HG03571 (cell line): ENCODE measurements at regions not wholly inside any gene's neighbourhood (a gene's known extent, or its start where the extent isn't known, plus 50 kb on each side); places are given as distances from the start of the nearest gene placed in this dataset.

ENCODE experiments used
- ATAC-seq: cut with Tn5 transposase; IDR thresholded peaks from one replicate; pipeline ENCODE4 v1.9.1; 2021; ENCODE audit not compliant: unreplicated experiment

DNA sequence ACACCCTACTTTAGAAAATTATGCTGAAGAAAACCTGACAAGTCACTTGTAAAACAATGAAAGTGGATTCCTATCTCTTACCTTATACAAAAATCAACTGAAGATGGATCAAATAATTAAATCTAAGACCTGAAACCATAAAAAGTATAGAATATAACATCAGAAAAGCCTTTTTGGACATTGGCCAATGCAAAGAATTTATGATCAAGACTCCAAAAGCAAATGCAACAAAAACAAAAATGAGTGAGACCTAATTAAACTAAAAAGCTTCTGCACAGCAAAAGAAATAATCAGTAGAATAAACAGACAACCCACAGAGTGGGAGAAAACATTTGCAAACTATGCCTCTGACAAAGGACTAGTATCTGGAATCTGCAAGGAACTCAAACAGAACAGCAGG is 303.0 kb upstream of the CDH9 start:
- no peak for ATAC-seq

DNA sequence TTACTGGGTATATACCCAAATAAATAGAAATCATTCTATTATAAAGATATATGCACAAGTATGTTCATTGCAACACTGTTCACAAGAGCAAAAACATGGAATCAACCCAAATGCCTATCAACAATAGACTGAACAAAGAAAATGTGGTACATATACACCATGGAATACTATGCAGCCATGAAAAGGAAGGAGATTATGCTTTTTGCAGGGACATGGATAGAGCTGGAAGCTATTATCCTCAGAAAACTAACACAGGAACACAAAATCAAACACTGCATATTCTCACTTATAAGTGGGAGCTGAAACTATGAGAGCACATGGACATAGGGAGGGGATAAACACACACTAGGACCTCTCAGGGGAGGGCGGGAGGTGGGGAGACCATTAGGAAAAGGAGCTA is 298.4 kb upstream of the CDH9 start:
- no peak for ATAC-seq

DNA sequence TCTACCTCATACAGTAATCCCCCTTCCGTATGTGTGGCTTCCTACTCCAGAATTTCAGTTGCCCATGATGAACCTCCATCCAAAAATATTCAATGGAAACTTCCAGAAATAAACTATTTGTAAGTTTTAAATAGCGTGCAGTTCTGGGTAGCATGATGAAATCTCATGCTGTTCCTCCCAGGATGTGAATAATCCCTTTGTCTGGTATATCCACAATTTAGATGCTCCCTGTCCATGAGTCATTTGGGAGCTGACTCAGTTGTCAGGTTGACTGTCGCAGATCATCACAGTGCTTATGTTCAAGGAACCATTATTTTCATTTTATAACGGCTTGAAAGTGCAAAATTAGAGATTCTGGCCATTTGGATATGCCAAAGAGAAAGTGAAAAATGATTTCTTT is 290.1 kb upstream of the CDH9 start:
- ATAC-seq: no peak

DNA sequence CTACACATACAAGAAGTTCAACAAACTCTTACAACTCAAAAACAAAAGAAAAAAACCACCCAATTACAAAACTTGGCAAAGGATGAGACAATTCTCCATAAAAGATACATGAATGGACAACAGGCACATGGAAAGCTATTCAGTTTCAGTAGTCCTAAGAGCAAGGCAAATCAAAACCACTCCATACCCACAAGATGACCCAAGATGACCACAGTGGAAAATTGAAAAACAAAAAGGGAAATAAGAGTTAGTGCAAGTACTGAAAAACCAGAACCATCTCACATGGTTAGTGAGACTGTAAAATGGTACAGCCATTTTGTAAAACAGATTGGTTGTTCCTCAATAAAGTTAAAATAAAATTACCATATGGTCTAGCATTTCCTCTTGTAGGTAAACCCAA is 287.1 kb upstream of the CDH9 start:
- ATAC-seq: no peak

DNA sequence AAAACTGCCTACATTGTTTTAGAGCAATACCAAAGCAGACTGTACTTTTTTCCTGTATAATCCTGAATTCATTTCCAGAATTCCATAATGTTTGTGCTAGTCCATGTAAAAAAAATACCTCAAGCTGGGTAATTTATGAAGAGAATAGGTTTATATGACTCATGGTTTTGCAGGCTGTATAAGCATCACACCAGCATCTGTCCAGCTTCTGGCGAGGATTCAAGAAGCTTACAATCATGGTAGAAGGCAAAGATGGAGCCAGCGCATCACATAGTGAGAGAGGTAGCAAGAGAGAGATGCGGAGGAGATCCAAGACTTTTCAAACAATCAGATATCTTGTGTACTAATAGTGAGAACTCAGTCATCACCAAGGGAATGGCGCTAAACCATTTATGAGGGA is 280.3 kb upstream of the CDH9 start:
- no peak for ATAC-seq

DNA sequence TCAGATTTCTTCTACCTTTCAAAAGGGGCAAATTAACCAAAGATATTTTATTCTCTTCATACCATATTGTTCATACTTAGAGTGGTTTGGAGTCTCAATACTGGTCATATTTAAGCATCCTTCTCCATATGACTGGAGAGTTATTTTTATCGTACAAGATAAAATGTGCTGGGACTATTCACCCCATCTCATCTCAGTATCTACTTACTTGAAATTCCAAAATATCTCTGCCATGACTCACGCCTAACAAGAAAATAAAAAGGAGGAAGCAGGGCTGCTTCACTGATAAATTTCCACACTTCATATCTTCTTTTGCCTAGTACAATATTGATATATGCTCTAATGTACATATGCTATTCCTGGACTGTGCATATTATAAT is 277.9 kb upstream of the CDH9 start:
- ATAC-seq: no peak

DNA sequence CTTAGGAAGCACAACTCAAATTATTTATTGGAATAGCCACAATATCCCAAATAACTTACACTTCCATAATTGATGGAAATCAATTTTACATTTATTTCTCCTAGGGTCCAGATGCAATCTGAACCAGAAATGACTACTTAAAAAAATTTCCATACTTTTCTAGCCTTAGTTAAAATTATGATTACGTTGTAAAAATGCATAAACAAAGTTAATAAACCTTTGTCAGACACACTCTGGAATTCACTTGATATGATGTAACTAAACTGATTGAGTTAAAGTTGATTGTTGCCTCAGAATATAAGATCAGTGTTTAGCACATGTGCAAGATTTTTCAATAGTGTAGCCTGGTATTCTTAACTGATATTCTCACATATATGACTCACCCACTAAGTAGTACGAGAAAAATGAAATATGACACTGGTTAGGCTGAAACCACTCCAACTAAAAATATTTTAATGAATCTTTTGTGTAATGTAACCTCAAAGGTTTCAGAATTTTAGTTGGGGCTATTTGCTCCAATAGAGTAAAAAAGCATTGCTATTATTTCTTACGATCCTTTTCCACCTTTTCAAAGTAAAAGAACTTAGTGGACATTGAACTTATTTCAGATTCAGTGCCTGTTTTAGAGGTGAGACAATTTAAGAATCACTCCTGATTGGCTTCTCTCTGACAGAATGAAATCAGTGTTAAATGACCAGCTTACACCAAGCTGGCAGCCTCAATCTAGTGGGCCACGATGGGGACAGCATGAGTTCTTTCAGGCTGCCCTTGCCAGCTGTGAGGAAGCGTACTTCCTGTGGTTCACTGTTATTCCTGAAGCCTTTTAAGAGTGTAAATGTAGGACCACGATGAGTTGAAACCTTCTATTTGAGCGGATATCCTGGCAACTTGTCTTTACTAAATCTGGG is 277.2 kb upstream of the CDH9 start:
- ATAC-seq: no peak

DNA sequence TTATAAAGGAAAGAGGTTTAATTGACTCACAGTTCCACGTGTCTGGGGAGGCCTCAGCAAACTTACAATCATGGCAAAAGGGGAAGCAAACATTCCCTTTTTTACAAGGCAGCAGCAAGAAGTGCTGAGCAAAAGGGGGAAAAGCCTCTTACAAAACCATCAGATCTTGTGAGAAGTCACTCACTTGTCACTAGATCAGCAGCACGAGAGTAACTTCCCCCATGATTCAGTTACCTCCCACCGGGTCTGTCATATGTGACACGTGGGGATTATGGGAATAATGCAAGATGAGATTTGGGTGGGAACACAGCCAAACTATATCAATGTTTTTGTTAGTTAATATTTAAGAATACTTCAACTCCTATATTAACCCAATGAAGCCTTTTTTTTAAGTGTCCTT is 275.2 kb upstream of the CDH9 start:
- ATAC-seq: no peak

DNA sequence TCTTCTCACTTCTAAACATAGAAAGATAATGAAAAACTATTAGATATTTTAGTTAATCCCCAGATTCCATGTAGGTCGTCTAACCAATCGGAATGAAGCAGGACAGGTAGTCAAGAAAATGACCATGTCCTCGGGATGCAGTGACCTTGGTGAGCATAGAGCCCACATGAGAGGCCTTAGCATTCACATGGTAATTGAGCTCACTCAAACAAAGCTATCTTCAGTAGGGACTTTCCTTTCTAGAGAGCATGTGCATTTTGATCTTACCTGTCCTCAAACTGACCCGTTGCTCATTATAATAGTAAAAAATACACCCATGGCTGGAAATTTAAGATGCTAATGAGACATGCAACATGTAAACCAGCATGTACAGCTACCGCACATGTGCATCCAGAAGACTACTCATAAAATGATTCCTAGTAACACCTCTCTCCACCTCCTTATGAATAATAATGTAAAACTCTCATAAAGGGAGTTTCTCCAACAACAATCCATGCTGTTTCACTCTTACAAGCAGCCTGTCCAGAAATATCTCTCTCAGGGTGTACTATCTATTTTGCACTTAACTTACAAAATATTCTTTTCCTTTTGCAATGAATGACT is 274.0 kb upstream of the CDH9 start:
- no peak for ATAC-seq

DNA sequence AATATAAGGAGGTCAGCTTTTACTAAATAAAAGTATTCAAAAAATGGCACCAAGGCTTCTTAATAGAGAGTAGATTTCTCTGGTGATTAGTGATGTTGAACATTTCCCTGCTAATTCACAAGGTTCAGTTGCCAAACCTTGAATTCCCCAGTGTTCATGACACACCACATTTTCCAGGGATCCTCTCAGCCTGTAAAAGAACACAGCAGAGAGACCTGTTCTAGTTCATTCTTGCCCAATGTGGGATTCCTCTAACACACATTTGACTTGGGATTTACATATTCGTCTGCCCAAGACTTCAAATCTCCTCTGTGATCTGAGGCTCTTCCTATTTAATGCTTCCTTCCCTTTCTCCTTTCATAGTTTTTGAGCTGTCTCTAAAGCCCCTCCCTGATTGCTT is 273.2 kb upstream of the CDH9 start:
- ATAC-seq: no peak

DNA sequence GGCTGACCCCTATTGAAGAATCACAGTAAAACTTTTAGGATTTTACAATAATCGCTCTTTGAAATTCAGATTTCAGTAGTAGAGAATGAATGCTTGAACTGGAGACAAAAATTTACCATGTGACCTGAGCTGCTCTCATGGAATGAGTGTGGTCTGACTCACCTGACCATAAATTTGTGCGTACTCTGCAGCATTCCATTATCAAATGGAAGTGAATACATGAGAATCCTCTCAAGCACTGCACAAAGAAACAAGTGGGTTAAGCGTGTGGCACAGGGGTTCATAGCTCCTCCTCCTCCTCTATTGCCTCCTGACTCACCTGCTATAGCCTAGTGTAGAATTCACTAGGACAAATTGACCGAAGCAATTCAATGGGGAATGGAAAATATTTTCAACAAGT is 269.8 kb upstream of the CDH9 start:
- no peak for ATAC-seq

DNA sequence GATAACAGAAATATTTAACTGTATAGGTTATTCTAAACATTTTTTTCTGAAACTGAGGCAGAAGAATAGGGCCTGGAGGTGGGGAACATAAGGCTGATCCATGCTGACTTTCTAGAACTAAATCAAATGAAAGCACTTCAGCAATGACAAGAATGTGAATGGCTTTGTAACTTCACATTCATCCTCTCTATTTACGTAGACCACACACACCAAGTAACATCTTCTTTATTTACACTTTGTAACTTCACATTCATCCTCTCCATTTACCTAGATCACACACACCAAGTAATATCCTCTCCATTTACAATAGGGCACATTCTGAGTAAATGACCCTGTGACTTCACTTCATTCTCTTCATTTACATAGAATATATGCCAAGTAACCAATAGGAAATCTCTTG is 251.8 kb upstream of the CDH9 start:
- ATAC-seq: no peak

DNA sequence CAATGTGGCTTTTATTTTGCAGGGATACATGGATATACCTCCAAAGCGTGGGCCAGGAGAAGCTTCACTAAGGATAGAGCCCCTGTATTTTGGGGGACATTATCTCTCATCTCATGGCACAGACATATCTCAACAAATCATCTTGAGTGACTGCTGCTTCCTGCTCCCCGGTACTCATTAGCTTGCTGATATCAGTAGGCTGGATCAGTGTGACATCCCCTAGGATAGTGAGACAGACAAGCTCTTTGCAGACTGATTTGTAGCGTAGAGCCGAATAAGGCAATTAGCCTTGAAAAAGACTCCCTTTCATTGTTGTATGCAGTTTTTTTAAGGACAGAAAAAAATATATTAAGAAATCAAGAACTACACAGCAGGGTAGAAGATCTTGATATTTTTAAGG is 237.7 kb upstream of the CDH9 start:
- no peak for ATAC-seq

DNA sequence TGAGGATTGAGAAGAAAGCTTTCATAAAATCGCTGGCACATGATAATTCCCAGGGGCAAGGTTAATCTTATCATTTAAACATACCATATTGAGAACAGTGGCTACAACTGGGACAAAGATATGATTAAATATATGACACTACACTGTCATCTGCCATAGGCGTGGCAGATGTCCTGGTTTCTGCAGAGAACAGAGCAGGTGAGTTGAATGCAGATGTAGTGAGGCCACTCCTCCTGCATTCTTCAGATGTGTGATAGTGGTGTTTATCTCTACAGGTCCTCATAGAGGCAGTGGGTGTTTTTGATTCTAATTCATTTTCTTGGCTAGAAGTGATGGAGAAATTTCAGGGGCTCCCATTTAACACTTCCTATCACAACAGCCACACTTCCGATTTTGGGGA is 237.0 kb upstream of the CDH9 start:
- no peak for ATAC-seq

DNA sequence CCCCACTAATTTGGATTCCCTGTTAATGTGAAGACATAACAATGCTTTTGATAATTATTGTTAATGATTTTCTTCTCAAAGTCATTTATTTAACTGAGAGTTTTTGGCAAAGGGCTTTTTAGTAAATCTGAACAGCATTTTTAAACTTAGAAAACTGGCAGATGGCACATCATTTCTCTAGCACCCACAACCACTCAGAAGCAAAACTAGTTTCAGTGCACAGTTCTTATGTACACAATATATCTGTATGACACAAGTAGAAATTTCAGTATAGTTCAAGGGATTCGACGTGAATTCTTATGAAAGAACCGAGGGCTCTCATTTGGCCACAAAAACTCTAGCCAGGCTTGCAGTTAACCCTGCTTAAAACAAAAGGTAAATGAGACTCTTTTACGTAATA is 231.4 kb upstream of the CDH9 start:
- ATAC-seq: no peak

DNA sequence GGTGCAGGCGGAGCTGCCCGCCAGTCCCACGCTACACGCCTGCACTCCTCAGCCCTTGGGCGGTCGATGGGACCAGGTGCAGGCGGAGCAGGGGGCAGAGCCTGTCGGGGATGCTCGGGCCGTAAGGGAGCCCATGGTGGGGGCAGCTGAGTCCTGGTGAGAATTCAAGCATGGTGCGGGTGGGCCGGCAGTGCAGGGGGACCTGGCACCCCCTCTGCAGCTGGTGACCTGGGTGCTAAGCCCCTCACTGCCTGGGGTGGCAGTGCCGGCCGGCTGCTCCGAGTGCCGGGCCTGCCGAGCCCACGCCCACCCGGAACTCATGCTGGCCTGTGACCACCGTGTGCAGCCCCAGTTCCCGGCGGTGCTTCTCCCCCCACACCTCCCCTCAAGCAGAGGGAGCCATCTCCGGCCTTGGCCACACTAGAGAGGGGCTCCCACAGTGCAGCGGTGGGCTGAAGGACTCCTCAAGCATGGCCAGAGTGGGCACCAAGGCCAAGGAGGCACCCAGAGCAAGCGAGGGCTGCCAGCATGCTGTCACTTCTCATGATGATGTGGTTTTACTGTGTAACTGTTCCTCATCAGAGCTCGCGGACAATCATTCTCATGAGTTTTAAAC is 228.9 kb upstream of the CDH9 start:
- ATAC-seq: no peak

DNA sequence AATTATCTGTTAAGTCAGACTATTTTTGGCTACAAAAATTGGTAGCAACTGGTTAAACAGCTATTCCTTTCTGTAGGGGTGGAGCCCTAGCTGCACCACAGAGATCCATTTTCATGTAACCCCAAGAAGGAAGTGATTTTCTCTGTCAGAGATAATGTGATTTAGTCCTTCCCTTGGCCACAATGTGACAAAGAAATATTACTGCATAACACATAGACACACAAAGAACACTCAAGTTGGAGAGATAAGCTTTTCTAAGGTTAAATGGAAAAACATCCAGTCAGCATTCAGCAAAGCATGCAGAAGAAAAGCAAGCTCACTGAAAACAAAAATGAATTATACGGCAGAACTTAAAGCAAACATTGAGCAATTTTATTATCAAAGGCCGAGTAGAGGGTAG is 227.8 kb upstream of the CDH9 start:
- no peak for ATAC-seq

DNA sequence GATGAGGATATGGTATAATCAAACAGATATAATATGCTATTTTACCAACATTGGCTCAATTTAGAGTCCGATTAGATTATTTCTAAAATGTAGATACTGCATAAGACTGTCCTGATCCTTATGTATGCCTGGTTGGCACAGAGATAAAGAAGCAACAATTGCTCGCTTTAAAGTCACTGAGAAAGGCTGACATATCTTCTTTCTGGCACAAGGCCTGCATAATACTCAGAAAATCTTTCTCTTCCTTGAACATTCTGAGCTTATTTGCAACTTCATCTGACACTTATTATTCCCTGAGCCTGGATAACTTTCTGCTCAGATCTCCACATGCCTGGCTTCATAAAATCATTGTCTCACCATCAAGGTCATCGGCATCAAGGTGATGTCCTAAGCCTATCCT is 219.3 kb upstream of the CDH9 start:
- no peak for ATAC-seq

DNA sequence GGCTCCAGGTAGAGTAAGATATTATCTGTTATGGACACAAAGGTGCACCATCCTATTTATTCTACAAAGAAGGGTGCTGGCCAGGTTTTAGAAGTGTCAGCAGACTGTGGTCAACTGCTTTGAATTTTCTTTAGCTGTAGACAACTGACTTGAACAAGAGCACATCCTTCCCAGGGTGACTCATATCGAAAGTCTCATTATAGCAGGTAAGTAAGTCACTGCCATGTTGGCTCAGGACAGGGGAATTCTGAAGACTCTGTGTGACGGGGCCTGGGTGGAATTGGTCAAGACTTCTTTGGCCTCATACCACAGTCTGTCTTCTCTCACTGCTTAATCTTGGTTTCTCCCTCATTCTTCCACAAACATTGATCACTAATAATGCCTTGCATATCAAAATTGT is 214.5 kb upstream of the CDH9 start:
- no peak for ATAC-seq

DNA sequence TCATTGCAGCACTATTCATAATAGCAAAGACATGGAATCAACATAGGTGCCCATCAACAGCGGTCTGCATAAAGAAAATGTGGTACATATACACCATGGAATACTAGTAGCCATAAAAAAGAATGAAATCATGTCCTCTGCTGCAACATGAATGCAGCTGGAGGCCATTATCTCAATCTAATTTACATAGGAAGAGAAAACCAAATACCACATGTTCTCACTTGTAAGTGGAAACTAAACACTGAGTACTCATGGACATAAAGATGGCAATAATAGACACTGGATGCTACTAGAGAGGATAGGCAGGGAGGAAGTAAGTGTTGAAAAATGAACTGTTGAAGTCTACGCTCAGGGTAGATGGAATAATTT is 203.9 kb upstream of the CDH9 start:
- ATAC-seq: no peak

DNA sequence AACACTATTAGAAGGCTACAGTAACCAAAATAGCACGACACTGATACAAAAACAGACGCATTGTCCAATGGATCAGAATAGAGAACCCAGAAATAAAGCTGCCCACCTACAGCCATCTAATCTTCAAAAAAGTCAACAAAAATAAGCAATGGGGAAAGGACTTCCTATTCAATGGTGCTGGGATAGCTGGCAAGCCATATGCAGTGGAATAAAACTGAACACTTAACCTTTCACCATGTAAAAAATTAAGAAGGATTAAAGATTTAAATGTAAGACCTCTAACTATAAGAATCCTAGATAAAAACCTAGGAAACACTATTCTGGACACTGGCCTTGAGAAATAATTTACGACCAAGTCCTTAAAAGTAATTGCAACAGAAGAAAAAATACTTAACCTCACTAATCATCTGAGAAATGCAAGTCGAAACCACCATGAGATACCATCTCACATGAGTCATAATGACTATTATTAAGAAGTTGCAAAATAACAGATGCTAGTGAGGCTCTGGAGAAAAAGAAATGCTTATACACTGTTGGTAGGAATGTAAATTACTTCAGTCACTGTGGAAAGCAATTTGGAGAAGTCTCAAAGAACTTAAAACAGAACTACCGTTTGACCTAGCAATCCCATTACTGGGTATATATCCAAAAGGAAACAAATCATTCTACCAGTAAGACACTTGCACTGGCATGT is 203.3 kb upstream of the CDH9 start:
- no peak for ATAC-seq

DNA sequence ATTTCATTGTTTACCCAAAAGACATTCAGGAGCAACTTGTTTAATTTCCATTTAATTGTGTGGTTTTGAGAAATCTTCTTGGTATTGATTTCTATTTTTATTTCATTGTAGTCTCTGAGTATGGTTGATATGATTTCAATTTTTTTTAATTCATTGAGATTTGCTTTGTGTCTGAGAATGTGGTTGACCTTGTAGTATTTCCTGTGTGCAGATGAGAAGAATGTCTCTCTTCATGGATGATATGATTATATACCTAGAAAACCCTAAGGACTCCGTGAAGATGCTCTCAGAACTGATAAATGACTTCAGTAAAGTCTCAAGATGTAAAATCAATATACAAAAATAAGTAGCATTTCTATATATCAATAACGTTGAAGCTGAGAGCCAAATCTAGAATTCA is 202.4 kb upstream of the CDH9 start:
- no peak for ATAC-seq
